Activated T-helper 1 cell treated with anti-CD3 and anti-CD28 coated beads, Interleukin-12 subunit alpha, Interleukin-12 subunit beta, Interleukin-2, Interleukin-4 antibody, amounts not matched to agents 30 ng/mL and 10 ng/mL and 1 ng/mL, durations not matched to agents 14 hours and 24 hours and 36 hours (primary cell): ENCODE measurements at regions not wholly inside any gene's neighbourhood (a gene's known extent, or its start where the extent isn't known, plus 50 kb on each side); places are given as distances from the start of the nearest gene placed in this dataset.
"Not testable (repeated sequence)": the region's sequence is repeated elsewhere in the genome, so short reads cannot be mapped to it uniquely, and the experiment has no call there.

ENCODE experiments used
- DNase-seq: peaks from one replicate; pipeline ENCODE4 v3.0.0; 2021; ENCODE audit warnings: low spot score
- H3K27ac Mint-ChIP-seq: one replicate; pipeline ENCODE4 v1.8.0; 2021; ENCODE audit warnings: mild to moderate bottlenecking, mixed read lengths
- H3K27me3 Mint-ChIP-seq: one replicate; pipeline ENCODE4 v1.8.0; 2022; ENCODE audit warnings: mild to moderate bottlenecking, moderate library complexity, mixed read lengths; ENCODE audit not compliant: insufficient read depth
- H3K36me3 Mint-ChIP-seq: one replicate; pipeline ENCODE4 v1.8.0; 2021; ENCODE audit warnings: low read depth, mixed read lengths
- H3K4me1 Mint-ChIP-seq: one replicate; pipeline ENCODE4 v1.8.0; 2021; ENCODE audit warnings: low read depth, mixed read lengths
- H3K4me3 Mint-ChIP-seq: one replicate; pipeline ENCODE4 v1.8.0; 2021; ENCODE audit warnings: mild to moderate bottlenecking, moderate library complexity, mixed read lengths
- H3K9me3 Mint-ChIP-seq: one replicate; pipeline ENCODE4 v1.8.0; 2021; ENCODE audit warnings: mixed read lengths
- intact Hi-C: fragments of 100-400 bp; cut with micrococcal nuclease; formaldehyde crosslinking; loops from one replicate; pipeline ENCODE4 v1.15.1; 2024

DNA sequence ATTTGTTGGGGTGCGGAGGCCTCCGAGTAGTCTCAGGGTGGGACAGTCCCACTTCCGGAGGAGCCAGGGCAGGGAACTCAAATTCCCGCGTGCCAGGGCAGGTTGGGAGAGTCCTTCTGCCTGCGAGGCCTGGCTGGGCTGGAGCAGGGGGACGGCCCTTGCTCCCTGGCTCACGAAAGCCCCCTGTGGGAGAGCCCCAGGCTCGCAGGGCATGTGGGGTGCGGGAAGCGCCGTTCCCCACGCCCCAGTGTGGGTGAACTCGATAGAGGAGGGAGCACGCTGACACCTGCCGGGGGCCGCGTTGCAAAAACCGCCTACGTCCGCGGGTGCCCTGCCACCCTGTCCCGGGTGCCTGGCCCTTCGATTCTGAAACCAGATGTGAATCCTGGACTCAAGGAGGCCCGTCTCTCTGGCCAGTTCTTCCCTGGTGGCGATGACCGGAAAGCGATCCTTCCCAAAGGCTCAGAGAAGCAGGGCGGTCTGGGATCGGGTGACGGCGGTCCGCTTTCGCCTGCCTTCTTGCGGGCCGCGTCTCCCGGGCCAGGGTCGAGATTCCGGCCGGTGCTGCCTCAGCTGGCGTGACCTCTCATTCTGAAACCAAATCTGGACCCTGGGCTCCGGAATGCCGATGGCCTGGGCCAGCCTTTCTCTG, 1846.5 kb upstream of the DEFB115 start:
- no peaks in the 10 kb centered on the region for H3K4me1 Mint-ChIP-seq
- no peak for DNase-seq
- no peak overlapping the region for H3K4me3 Mint-ChIP-seq
- intact Hi-C loops = no loop called here
- H3K36me3 Mint-ChIP-seq = peaks cover 1% of the 10 kb centered on the region
- peaks cover 44% of the 10 kb centered on the region for H3K9me3 Mint-ChIP-seq
- peaks cover 9% of the 10 kb centered on the region for H3K27me3 Mint-ChIP-seq
- H3K27ac Mint-ChIP-seq = no peak overlapping the region

DNA sequence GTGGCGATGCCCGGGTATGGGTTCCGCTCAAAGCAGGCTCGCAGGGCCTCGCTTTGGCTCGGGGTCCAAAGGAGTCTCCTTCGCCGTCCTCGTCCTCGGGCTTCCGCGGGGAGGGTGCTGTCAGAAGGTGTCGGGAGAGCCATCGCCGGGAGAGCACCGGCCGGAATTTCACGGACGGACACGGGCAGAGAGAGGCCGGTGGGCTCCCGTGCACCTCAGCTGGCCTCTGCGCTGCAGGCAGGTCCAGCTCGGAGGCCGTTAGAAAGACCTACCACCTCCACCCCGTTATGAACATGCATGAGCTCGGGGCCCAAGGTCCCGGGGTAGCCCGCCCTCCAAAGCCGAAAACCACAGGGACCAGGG, 1846.0 kb upstream of the DEFB115 start:
- H3K4me3 Mint-ChIP-seq, intact Hi-C loops, H3K27ac Mint-ChIP-seq, H3K4me1 Mint-ChIP-seq, H3K27me3 Mint-ChIP-seq, H3K36me3 Mint-ChIP-seq, DNase-seq: not testable (repeated sequence)
- H3K9me3 Mint-ChIP-seq = peaks cover 47% of the 10 kb centered on the region

DNA sequence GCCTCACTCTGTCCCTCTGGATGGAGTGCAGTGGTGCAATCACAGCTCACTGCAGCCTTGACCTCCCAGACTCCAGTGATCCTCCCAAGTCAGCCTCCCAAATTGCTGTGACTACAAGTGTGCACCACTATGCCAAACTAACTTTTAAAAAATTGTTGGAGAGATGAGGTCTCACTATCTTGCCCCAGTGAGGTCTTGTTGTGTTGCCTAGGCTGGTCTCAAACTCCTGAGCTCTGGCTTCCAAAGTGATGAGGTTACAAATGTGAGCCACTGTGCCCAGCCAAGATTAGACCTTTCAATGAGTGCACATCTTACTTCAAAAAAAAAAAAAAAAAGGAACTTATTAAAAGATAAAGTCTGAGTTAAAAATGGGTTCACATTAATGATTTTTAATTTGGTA, 1838.1 kb upstream of the DEFB115 start:
- Mint-ChIP-seq H3K9me3 (peaks cover 9% of the 10 kb centered on the region), H3K36me3 (no peaks in the 10 kb centered on the region), H3K4me1 (no peaks in the 10 kb centered on the region), H3K27ac (no peak overlapping the region), H3K27me3 (peaks cover 2% of the 10 kb centered on the region), H3K4me3 (no peak overlapping the region)
- DNase-seq = no peak
- intact Hi-C loops = no loop called here

DNA sequence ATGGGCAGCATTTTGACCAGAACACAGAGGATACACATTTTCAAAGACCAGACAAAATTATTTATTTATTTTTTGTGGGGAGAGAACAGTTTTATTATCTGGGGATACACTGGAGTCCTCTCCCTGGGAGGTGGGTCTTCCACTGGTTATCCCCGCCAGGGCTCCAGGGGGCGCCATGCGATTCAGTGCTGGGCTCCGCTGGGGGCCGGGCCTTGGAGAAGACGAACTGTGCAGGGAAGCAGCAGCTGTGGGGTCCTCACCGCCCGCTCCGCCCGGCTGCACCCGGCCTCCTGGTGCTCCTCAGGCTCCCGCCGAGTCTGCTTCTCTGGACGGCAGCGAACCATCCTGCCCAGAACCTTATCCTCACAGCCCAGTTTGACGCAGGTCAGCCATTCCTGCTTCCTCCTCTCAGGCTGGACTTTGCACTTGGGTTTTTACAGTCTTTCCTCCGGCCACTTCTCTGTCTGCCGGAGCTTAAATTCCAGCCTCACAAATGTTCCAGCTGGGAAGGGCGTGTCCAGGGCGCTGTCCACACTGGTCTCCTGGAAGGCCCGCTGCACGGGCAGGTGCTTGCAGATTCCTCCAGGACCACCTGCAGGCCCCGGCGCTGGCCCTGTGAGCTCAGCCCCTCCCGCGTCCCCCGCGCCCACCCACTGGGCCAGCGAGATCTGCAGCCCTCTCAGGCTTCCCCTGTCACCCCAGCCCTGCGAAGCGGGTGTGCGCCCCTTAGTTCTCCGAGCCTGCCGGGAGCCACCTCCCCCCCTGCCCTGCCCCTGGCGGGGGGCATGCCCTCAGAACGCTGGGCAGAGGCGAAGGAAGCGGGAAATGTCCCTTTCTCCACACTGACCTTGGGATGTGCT, 1830.0 kb upstream of the DEFB115 start:
- H3K36me3 Mint-ChIP-seq = no peaks in the 10 kb centered on the region
- H3K9me3 Mint-ChIP-seq = no peaks in the 10 kb centered on the region
- no peaks in the 10 kb centered on the region for H3K4me1 Mint-ChIP-seq
- H3K27me3 Mint-ChIP-seq = peaks cover 12% of the 10 kb centered on the region
- H3K27ac Mint-ChIP-seq = no peak overlapping the region
- DNase-seq = no peak
- intact Hi-C loops = no loop called here
- no peak overlapping the region for H3K4me3 Mint-ChIP-seq

DNA sequence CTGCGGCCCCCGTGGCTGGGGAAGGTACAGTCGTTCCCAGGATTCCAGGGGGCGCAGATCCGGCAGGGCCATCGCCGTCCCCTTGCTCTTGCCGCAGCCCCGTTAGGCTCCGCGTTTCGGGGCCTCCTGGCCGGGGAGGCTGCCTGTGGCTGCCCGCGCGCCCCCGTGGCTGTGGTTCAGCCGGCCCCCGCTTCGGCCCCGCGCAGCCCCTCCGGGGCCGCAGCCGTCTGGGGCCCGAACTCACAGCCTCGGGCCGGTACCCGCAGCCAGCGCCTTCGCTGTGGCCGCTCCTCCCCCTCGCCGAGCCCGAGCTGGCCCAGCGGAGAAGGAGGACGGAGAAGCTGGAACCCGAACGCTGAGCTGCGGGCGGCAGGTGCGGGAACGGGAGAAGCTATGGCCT, 1826.9 kb upstream of the DEFB115 start:
- DNase-seq = no peak
- no peak overlapping the region for H3K4me3 Mint-ChIP-seq
- intact Hi-C loops = no loop called here
- no peak overlapping the region for H3K27ac Mint-ChIP-seq
- no peaks in the 10 kb centered on the region for H3K4me1 Mint-ChIP-seq
- no peaks in the 10 kb centered on the region for H3K9me3 Mint-ChIP-seq
- H3K36me3 Mint-ChIP-seq = no peaks in the 10 kb centered on the region
- H3K27me3 Mint-ChIP-seq = peaks cover 12% of the 10 kb centered on the region

DNA sequence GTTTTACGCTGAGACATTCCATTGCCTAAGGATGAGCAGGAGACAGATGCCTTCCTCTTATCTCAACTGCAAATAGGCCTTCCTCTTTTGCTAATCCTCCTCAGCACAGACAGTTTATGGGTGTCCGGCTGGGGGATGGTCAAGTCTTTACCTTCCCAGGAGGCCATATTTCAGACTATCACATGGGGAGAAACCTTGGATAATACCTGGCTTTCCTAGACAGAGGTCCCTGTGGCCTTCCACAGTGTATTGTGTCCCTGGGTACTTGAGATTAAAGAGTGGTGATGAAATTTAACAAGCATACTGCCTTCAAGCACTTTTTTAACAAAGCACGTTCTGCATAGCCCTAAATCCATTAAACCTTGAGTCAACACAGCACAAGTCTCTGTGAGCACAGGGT, 1816.7 kb upstream of the DEFB115 start:
- H3K4me3 Mint-ChIP-seq, intact Hi-C loops, H3K4me1 Mint-ChIP-seq, DNase-seq, H3K9me3 Mint-ChIP-seq, H3K27me3 Mint-ChIP-seq, H3K36me3 Mint-ChIP-seq, H3K27ac Mint-ChIP-seq: not testable (repeated sequence)

DNA sequence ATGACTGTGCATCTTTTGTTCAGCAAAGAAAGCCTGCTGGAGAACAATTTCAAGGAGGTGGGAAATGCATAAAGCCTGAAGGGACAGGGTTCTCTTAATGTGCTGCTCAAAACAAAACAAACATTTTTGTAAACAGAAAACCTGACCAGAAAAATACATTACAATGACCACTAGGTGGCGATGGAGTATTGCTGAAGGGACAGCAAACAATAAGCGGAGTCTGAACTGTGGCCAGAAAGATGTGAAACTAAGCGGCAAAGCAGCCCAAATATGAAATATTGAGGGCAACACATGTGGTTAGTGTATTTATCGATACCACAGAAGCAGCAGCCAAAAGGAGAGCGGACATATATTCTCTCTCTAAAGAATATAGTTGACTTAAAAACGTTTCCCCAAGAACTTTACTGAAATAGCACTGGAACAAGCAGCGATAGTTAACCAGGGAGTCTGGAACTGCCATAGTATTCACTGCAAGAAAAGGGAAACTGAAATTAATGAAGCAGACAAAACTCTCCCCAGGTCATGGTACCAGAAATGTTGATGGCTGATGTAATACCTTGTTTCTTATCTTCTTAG, 1814.2 kb upstream of the DEFB115 start:
- DNase-seq = peak; percentile 4
- H3K4me3 Mint-ChIP-seq, H3K27ac Mint-ChIP-seq, H3K27me3 Mint-ChIP-seq, H3K4me1 Mint-ChIP-seq, H3K9me3 Mint-ChIP-seq, H3K36me3 Mint-ChIP-seq: not testable (repeated sequence)
- intact Hi-C loops = loop anchor here (2.0 kb wide), 1 partner anchor 1870 kb away; no protein-coding TSS in a partner anchor

DNA sequence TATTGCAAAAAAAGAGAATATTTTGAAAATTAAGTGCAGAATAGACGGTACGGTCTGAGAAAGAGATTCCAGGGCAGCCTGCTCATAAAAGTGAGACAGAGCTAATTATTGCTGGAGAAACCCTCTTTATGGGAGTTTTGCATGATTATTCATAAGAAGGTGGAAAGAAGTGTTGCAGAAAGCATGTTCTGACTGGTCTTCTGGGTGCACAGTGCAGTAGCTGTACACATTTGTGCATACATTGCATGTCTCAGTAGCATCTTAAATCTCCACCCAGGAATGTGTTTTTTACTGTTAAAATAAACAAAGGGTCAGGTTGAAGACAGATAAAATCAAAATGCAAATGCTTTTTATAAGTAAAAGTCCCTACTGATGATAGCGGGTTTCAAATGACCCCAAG, 1813.6 kb upstream of the DEFB115 start:
- intact Hi-C loops = loop anchor here (2.0 kb wide), 1 partner anchor 1869 kb away; no protein-coding TSS in a partner anchor
- Mint-ChIP-seq H3K27ac (no peak overlapping the region), H3K27me3 (no peaks in the 10 kb centered on the region), H3K4me3 (no peak overlapping the region), H3K9me3 (peaks cover 3% of the 10 kb centered on the region), H3K4me1 (no peaks in the 10 kb centered on the region), H3K36me3 (no peaks in the 10 kb centered on the region)
- no peak for DNase-seq

DNA sequence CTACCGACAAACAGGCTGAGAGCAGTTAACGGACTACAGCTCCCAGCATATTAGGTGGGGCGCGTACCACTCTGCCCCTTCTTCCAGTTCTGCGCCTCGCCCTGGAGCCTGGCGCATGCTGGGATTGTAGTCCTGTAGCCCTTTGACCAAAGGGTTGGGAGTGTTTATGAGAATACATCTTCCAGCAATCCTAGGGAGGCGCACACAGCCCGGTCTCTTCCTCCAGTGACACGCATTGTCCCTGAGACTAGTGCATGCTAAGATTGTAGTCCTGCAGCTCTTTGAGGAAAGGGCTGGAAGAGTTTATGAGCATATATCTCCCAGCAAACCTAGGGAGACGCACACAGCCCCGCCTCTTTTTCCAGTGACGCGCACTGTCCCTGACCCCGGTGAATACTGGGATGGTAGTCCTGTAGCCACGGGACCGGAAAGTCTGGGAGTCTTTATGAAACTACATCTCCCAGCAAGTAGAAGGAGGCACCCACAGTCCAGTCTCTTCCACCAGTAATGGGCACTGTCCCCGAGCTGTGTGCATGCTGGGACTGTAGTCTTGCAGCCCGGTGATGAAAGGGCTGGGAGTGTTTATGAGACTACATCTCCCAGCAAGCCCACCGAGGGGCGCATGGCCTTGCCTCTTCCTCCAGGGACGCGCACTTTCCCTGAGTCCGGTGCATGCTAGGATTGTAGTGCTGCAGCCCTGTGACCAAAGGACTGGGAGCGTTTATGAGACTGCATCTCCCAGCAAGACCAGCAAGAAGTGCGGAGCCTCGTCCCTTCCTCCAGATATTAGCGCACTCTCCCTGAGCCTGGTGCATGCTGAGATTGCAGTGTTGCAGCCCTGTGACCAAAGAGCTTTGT, 1812.2 kb upstream of the DEFB115 start:
- H3K36me3 Mint-ChIP-seq, H3K27ac Mint-ChIP-seq, intact Hi-C loops: not testable (repeated sequence)

DNA sequence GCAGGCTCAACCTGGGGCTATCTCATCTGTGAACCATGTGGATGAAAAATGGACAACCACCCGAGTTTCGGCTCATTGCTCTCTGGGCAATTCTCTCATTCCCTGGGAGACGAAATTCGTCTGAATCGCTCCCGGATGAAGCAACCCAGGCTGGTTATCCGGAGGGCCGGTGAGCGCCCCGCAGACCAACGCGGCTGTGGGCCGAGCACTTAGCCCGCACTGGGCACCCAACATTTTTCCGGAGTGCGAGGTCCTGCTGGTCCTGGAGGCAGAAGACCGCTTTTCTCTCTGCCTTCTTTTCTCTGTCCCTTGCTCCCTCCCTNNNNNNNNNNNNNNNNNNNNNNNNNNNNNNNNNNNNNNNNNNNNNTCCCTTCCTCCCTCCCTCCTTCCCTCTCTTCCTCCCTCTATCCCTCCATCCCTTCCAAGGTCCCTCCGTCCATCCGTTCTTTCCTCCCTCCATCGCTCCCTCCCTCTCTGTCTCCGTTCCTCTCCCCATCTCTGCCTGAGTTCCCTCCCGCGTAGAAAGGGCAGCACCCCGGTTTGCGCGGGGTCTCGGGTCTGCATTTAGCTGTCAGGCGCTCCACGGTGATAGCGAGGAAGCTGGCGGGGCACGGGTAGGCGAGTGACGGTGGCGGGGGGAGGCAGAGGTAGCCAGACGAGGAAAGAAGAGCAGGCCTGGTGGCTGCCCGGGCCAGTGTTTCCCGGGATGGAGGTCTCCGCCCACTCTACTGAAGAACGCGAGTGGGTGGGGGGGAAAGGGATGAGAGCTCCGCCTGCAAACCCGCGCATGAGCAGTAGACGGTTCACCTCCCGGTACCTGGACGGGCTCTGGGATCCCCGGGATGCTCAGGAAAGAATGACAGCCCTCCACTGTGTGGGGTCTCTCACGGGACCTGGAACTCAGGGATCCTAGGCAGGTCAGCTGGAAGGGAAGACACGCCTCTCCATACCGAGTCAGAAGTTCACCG, 1809.7 kb upstream of the DEFB115 start:
- DNase-seq, H3K27me3 Mint-ChIP-seq, H3K36me3 Mint-ChIP-seq, H3K27ac Mint-ChIP-seq, intact Hi-C loops, H3K4me1 Mint-ChIP-seq, H3K4me3 Mint-ChIP-seq: not testable (repeated sequence)
- H3K9me3 Mint-ChIP-seq = peaks cover 14% of the 10 kb centered on the region

More for the DNA sequence above, 1812.2 kb upstream of the DEFB115 start:
- not testable (repeated sequence) for H3K4me1 Mint-ChIP-seq, H3K9me3 Mint-ChIP-seq, H3K27me3 Mint-ChIP-seq
- H3K4me3 Mint-ChIP-seq = peak overlapping the region; percentile 58
- peak; percentile 68 for DNase-seq

DNA sequence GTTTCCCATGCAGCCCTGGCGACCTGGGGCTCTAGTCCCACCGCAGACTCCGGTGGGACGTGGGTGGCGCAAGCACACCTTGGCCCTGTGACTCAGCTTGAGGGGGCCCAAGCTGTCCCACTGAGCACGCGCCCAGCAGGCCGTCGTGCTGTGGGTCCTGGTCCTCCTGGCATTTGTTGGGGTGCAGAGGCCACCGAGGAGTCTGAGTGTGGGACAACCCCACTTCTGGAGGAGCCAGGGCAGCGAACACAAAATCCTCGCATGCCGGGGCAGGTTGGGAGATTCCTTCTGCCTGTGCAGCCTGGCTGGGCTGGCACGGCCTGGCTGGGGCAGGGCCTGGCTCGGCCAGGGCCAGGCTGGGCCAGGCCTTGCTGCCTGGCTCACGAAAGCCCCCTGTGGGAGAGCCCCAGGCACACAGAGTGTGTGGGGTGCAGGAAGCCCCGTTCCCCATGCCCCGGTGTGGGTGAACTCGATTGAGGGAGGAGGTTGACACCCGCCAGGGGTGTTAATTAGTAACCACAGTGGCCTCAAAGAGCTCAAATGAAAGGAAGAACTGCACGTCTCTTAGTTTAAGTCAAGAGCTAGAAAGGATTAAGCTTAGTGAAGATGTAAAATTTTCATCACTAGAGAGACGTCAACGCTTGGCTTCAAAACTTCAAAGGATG, 1808.5 kb upstream of the DEFB115 start:
- no peaks in the 10 kb centered on the region for H3K4me1 Mint-ChIP-seq
- peaks cover 14% of the 10 kb centered on the region for H3K9me3 Mint-ChIP-seq
- H3K27me3 Mint-ChIP-seq = no peaks in the 10 kb centered on the region
- no peak for DNase-seq
- intact Hi-C loops = no loop called here
- H3K36me3 Mint-ChIP-seq = no peaks in the 10 kb centered on the region
- no peak overlapping the region for H3K27ac Mint-ChIP-seq
- no peak overlapping the region for H3K4me3 Mint-ChIP-seq
